HL-60 (cell line): ENCODE measurements at regions not wholly inside any gene's neighbourhood (a gene's known extent, or its start where the extent isn't known, plus 50 kb on each side); places are given as distances from the start of the nearest gene placed in this dataset.

Experiments used
- CTCF ChIP-seq: IDR thresholded peaks from one replicate; pipeline ENCODE4 v1.5.1; 2011; ENCODE audit warnings: low read length, control low read depth, inconsistent platforms; ENCODE audit not compliant: insufficient read depth
- GABPA ChIP-seq: IDR thresholded peaks from 2 replicates; pipeline ENCODE4 v1.6.1; 2012; ENCODE audit warnings: low read depth
- POLR2AphosphoS5 ChIP-seq: IDR thresholded peaks from 2 replicates; pipeline ENCODE4 v1.6.1; 2012; ENCODE audit warnings: low read depth
- REST ChIP-seq: IDR thresholded peaks from 2 replicates; pipeline ENCODE4 v1.6.1; 2012; ENCODE audit warnings: low read depth; ENCODE audit not compliant: insufficient replicate concordance
- SPI1 ChIP-seq: IDR thresholded peaks from 2 replicates; pipeline ENCODE4 v1.6.1; 2012; ENCODE audit warnings: low read depth, mild to moderate bottlenecking, borderline replicate concordance

GRCh38 chr7:96503597-96503996 is 181.7 kb upstream of the SLC25A13 start:
- TF ChIP-seq REST (no peak), CTCF (no peak), SPI1 (no peak), POLR2AphosphoS5 (no peak), GABPA (no peak)
